A673 (cell line): ENCODE measurements at regions not wholly inside any gene's neighbourhood (a gene's known extent, or its start where the extent isn't known, plus 50 kb on each side); places are given as distances from the start of the nearest gene placed in this dataset.

Experiments
- EZH2 ChIP-seq: fragments of 200-600 bp; sonication (generic); IDR thresholded peaks from 2 replicates; pipeline ENCODE4 v1.6.1; 2017; ENCODE audit warnings: borderline replicate concordance, low read depth, mild to moderate bottlenecking, mixed read lengths, antibody characterized with exemption, low read length; ENCODE audit not compliant: poor library complexity, severe bottlenecking
- TF ChIP-seq, protein P1 (sequence below): fragments of 300-800, 200-600 bp; sonication (generic); conservative IDR thresholded peaks from 2 replicates; pipeline ENCODE4 v1.5.1; 2017; ENCODE audit warnings: low read depth, mild to moderate bottlenecking, antibody characterized with exemption, low read length, moderate library complexity, mixed read lengths

DNA sequence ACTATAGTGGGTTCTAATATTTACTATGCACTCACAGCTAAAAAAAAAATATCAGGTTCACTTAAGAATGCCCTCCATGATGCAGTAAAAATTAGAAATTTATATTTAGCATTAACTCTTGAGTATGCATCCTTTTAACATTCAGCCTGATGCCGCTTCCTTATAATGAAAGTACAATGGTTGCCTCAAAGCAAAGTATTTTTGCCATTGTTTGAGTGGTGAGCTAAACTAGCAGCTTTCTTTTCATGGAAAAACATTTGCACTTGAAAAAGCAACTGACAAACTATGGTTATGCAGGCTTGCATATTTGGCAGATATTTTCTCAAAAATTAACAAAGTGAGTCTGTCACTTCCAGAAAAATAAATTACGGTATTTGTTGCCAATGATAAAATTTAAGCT lies 188.6 kb downstream of the SLC6A15 start:
- TF ChIP-seq, protein P1, sequence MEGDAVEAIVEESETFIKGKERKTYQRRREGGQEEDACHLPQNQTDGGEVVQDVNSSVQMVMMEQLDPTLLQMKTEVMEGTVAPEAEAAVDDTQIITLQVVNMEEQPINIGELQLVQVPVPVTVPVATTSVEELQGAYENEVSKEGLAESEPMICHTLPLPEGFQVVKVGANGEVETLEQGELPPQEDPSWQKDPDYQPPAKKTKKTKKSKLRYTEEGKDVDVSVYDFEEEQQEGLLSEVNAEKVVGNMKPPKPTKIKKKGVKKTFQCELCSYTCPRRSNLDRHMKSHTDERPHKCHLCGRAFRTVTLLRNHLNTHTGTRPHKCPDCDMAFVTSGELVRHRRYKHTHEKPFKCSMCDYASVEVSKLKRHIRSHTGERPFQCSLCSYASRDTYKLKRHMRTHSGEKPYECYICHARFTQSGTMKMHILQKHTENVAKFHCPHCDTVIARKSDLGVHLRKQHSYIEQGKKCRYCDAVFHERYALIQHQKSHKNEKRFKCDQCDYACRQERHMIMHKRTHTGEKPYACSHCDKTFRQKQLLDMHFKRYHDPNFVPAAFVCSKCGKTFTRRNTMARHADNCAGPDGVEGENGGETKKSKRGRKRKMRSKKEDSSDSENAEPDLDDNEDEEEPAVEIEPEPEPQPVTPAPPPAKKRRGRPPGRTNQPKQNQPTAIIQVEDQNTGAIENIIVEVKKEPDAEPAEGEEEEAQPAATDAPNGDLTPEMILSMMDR: no peak
- TF ChIP-seq EZH2: no peak
